ENCODE measurements at regions not wholly inside any gene's neighbourhood (a gene's known extent, or its start where the extent isn't known, plus 50 kb on each side); places are given as distances from the start of the nearest gene placed in this dataset.
"Not testable (repeated sequence)": the region's sequence is repeated elsewhere in the genome, so short reads cannot be mapped to it uniquely, and the experiment has no call there.

GRCh38 chr12:84131076-84131475, 781.5 kb downstream of the SLC6A15 start:
- TF ChIP-seq, protein P1, sequence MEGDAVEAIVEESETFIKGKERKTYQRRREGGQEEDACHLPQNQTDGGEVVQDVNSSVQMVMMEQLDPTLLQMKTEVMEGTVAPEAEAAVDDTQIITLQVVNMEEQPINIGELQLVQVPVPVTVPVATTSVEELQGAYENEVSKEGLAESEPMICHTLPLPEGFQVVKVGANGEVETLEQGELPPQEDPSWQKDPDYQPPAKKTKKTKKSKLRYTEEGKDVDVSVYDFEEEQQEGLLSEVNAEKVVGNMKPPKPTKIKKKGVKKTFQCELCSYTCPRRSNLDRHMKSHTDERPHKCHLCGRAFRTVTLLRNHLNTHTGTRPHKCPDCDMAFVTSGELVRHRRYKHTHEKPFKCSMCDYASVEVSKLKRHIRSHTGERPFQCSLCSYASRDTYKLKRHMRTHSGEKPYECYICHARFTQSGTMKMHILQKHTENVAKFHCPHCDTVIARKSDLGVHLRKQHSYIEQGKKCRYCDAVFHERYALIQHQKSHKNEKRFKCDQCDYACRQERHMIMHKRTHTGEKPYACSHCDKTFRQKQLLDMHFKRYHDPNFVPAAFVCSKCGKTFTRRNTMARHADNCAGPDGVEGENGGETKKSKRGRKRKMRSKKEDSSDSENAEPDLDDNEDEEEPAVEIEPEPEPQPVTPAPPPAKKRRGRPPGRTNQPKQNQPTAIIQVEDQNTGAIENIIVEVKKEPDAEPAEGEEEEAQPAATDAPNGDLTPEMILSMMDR (conservative IDR thresholded peaks at IDR 0.05), result no peak
- DNase-seq (ENCODE audit: extremely low spot score, unreplicated experiment), result no peak
- H3K27ac Mint-ChIP-seq, result no peak overlapping the region
- H3K36me3 Mint-ChIP-seq, result no peaks in the 10 kb centered on the region
- H3K9me3 Mint-ChIP-seq, result no peaks in the 10 kb centered on the region
- no peaks in the 10 kb centered on the region for H3K27me3 Mint-ChIP-seq
- H3K4me1 Mint-ChIP-seq (ENCODE audit: unreplicated experiment), result no peaks in the 10 kb centered on the region
- H3K4me3 Mint-ChIP-seq, result no peak overlapping the region

DNA sequence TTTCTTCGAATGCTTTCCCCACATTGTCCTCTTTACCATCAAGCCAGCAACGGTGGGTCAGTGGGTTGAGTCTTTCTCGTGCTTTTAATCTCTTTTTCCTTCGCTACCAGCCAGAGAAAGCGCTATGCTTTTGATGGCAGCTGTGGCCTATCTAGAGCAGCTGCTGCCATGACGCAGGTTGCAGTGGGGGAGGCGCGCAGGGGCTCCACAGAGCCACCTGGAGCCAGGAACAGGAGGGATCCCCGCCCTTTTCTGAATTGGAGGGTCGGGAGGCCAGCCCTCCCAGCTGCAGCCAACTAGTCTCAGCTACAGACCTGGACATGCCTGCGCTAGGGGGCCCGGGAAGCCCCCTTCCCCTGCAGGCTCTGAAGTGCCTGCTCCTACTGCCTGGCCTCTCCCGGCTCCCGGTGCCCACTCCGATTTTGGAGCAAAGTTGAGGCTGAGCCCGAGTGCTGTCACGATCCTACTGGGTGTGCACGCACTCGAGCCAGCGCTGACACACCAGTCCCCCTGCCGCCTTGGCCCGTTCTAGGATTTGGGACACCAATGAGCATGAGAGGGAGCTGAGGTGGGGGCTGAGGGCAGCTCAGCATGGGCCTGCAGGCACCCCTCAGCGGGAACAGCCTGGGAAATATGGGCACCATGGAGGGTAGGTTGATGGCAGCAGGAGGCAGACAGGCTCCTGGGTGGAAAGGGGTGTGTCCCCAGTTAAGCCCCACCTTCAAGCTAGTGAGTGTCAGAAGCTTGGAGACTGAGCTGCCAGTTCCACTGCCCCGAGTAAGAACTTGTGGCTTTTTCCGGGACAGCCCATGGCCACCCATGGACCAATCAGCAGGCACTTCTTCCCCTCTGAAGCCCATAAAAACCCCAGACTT, 784.2 kb downstream of the SLC6A15 start:
- Mint-ChIP-seq H3K36me3 (no peaks in the 10 kb centered on the region), H3K9me3 (no peaks in the 10 kb centered on the region), H3K27ac (no peak overlapping the region), H3K4me3 (no peak overlapping the region), H3K27me3 (no peaks in the 10 kb centered on the region), H3K4me1 (ENCODE audit: unreplicated experiment) (no peaks in the 10 kb centered on the region)
- TF ChIP-seq, protein P1 (conservative IDR thresholded peaks at IDR 0.05), result no peak
- DNase-seq (ENCODE audit: extremely low spot score, unreplicated experiment), result no peak

DNA sequence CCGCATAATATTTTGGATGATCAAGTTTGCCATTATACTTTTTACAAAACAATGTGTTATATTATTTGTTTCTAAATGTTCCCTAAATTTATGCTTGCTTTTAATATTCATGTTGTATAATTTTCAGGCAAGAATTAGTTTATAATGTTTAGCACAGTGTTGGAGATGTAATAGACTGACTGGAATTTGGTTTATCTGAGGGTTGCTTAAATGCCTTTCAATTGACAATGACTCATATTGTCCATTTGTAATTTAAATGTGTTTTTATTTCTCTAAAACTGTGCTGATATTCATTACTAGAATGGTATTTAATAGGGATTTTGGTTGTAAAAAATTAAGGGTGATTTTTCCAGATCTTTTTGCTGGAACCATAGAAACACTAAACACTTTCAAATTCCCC, 788.4 kb downstream of the SLC6A15 start:
- no peaks in the 10 kb centered on the region for H3K9me3 Mint-ChIP-seq
- H3K4me1 Mint-ChIP-seq (ENCODE audit: unreplicated experiment), result no peaks in the 10 kb centered on the region
- no peak overlapping the region for H3K27ac Mint-ChIP-seq
- no peak for DNase-seq (ENCODE audit: extremely low spot score, unreplicated experiment)
- no peaks in the 10 kb centered on the region for H3K36me3 Mint-ChIP-seq
- TF ChIP-seq, protein P1 (conservative IDR thresholded peaks at IDR 0.05), result no peak
- no peaks in the 10 kb centered on the region for H3K27me3 Mint-ChIP-seq
- no peak overlapping the region for H3K4me3 Mint-ChIP-seq

DNA sequence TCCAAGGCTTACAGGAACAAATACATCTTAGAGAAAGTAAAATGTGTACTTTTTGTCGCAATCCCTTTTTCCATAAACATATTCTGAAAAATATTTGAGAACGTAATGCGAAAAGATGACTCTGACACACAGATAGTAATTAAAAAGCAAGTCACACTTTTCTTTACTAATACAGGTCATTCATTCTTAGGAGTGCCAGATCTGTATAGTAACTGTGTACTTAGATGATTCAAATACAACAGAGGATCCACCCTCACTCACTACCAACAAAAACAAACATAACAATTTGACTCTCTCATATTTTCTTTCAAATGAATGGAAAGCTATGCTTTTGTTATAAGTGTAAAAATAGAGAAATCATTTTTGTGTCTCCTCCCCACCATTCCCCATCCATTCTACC, 795.4 kb downstream of the SLC6A15 start:
- Mint-ChIP-seq H3K27ac (no peak overlapping the region), H3K27me3 (no peaks in the 10 kb centered on the region), H3K4me1 (ENCODE audit: unreplicated experiment) (no peaks in the 10 kb centered on the region), H3K4me3 (no peak overlapping the region), H3K36me3 (no peaks in the 10 kb centered on the region), H3K9me3 (no peaks in the 10 kb centered on the region)
- no peak for DNase-seq (ENCODE audit: extremely low spot score, unreplicated experiment)
- TF ChIP-seq, protein P1 (conservative IDR thresholded peaks at IDR 0.05), result no peak

DNA sequence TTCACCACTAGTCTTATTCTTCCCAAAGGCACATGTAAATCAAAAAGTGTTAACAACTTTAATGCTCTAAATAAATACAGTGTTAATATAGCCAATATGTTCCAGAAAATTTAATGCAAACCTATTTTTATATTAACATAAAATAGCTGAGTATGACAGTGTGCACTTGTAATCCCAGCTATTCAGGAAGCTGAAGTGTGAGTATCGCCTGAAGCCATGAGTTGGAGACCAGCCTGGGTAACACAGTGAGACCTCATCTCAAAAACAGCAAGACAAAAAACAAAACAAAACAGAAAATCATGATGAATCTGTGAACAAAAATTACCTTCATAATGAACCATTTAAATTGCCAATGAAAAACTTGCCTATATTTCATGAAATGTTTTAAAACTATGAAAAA, 798.9 kb downstream of the SLC6A15 start:
- Mint-ChIP-seq H3K27me3 (no peaks in the 10 kb centered on the region), H3K36me3 (no peaks in the 10 kb centered on the region), H3K27ac (no peak overlapping the region), H3K4me3 (no peak overlapping the region), H3K9me3 (peaks cover 12% of the 10 kb centered on the region), H3K4me1 (ENCODE audit: unreplicated experiment) (no peaks in the 10 kb centered on the region)
- DNase-seq (ENCODE audit: extremely low spot score, unreplicated experiment), result no peak
- TF ChIP-seq, protein P1 (conservative IDR thresholded peaks at IDR 0.05), result no peak

GRCh38 chr12:84103886-84104285, 808.7 kb downstream of the SLC6A15 start:
- DNase-seq (ENCODE audit: extremely low spot score, unreplicated experiment); H3K4me3 Mint-ChIP-seq; H3K36me3 Mint-ChIP-seq; H3K27me3 Mint-ChIP-seq; H3K27ac Mint-ChIP-seq; H3K4me1 Mint-ChIP-seq (ENCODE audit: unreplicated experiment): not testable (repeated sequence)
- peaks cover 32% of the 10 kb centered on the region for H3K9me3 Mint-ChIP-seq

DNA sequence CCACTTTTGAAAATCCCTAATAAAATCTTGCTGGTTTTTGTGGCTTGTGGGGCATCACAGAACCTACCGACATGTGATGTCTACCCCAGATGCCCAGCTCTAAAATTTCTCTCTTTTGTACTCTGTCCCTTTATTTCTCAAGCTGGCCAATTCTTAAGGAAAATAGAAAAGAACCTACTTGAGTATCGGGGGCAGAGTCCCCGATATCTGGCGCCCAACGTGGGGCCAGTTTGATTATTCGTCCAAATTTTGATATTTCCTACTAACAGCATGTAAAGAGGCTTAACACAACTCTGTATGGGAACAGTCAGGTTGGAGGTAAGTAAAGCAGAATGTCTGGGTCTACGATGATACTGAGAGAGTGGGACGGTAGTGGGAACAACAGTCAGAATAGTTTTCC, 810.6 kb downstream of the SLC6A15 start:
- H3K4me3 Mint-ChIP-seq; H3K27me3 Mint-ChIP-seq; H3K4me1 Mint-ChIP-seq (ENCODE audit: unreplicated experiment); DNase-seq (ENCODE audit: extremely low spot score, unreplicated experiment); H3K36me3 Mint-ChIP-seq; H3K27ac Mint-ChIP-seq: not testable (repeated sequence)
- H3K9me3 Mint-ChIP-seq, result peaks cover 20% of the 10 kb centered on the region

- not testable (repeated sequence) for DNase-seq (ENCODE audit: extremely low spot score, unreplicated experiment); H3K36me3 Mint-ChIP-seq; H3K27me3 Mint-ChIP-seq; H3K27ac Mint-ChIP-seq; H3K4me3 Mint-ChIP-seq; H3K4me1 Mint-ChIP-seq (ENCODE audit: unreplicated experiment)
- H3K9me3 Mint-ChIP-seq, result peaks cover 17% of the 10 kb centered on the region
Measured at GRCh38 chr12:84099591-84099990, 813.0 kb downstream of the SLC6A15 start.

All from type B pancreatic cell (in vitro differentiated cells).